Coronary artery (tissue), 2 donors: ENCODE measurements at regions not wholly inside any gene's neighbourhood (a gene's known extent, or its start where the extent isn't known, plus 50 kb on each side); places are given as distances from the start of the nearest gene placed in this dataset.

Experiments used
- DNase-seq: peaks from one replicate; pipeline ENCODE4 v3.0.0-alpha.2; 2017; ENCODE audit warnings: low spot score
- H3K27ac ChIP-seq, 2 donors: fragments of 200-600 bp; sonication (generic); one replicate each; pipeline ENCODE4 v1.5.1; 2016 to 2019
- H3K4me3 ChIP-seq: fragments of 200-600 bp; sonication (generic); 2 replicates; pipeline ENCODE4 v1.5.1; 2016; ENCODE audit warnings: mild to moderate bottlenecking, moderate library complexity
- TF ChIP-seq, protein P1 (sequence below): fragments of 200-600 bp; sonication (generic); IDR thresholded peaks from one replicate; pipeline ENCODE4 v1.5.1; 2019; ENCODE audit warnings: antibody characterized with exemption

DNA sequence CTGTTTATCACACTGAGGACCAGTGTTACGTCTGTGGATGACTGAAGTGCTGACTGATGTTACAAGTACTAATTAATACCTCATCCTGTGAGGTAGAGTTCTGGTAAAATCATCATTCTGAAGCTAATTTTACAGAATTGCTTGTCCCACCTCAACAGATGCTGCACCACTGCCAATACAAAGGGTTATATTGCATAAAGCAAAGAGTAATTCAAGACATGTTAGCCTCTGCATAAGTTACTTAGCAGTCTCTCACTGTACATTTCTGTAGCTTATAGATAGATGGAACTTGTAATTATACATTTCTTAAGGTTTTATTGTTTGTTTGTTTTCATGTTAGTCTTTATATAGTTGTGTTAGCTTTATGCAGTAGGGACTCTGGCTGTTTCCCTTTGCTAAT, 513.6 kb downstream of the ANXA1 start:
- H3K27ac ChIP-seq: no peak overlapping the region
- DNase-seq: no peak
- H3K4me3 ChIP-seq: no peak overlapping the region
- TF ChIP-seq, protein P1, sequence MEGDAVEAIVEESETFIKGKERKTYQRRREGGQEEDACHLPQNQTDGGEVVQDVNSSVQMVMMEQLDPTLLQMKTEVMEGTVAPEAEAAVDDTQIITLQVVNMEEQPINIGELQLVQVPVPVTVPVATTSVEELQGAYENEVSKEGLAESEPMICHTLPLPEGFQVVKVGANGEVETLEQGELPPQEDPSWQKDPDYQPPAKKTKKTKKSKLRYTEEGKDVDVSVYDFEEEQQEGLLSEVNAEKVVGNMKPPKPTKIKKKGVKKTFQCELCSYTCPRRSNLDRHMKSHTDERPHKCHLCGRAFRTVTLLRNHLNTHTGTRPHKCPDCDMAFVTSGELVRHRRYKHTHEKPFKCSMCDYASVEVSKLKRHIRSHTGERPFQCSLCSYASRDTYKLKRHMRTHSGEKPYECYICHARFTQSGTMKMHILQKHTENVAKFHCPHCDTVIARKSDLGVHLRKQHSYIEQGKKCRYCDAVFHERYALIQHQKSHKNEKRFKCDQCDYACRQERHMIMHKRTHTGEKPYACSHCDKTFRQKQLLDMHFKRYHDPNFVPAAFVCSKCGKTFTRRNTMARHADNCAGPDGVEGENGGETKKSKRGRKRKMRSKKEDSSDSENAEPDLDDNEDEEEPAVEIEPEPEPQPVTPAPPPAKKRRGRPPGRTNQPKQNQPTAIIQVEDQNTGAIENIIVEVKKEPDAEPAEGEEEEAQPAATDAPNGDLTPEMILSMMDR: no peak

DNA sequence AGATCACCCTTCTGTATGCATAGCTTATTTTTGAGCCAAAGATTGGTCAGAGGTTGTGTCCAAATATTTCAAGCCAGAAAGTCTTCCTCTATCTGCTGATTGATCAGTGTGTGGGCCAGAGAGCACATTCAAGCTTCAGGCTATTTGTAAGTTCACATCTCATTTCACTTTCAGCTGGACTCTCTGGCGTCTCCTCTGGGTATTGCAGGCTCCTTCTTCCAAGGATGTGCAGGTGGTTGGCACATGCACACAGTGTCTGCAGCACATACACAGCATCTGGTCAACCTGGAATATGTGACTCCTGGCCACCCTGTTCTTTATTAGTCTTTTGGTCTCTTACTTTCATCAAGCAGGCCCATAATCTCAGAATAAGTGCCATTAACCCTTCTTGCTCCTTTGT, 516.1 kb downstream of the ANXA1 start:
- Histone ChIP-seq H3K27ac (no peak overlapping the region), H3K4me3 (no peak overlapping the region)
- TF ChIP-seq, protein P1: no peak
- DNase-seq: no peak

DNA sequence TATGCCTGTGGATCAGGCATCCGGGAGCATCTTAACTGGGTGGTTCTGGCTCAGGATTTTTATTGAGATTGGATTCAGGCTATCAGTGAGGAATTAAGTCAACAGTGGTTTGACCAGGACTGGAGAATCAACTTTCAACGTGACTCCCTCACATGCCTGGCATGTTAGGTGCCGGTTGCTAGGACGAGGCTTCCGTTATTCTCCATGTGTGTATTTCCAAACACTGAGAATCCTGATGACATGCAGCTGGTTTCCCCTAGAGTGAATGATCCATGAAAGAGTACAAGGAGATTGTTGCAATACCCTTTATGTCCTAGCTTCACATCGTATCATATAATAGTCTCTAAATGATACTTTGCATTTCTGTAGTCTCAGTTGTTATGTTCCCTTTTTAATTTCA, 529.2 kb downstream of the ANXA1 start:
- DNase-seq: no peak
- Histone ChIP-seq H3K27ac (no peak overlapping the region), H3K4me3 (no peak overlapping the region)
- TF ChIP-seq, protein P1: no peak

DNA sequence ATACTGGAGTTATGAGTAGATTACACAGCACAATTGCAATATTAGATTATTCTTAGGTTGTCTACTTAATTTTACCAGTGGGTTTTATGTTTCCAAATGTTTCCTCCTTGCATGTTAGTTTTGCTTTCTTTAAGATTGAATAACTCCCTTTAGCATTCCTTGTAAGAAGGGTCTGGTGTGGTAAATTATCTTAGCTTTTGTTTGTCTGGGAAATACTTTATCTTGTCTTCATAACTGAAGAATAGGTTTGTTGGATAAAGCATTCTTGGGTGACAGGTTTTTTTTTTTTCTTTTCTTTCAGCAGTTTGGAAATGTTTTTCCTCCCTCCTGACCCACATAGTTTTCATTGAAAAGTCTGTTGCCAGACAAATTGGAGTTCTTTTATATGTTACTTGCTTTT, 531.1 kb downstream of the ANXA1 start:
- TF ChIP-seq, protein P1: no peak
- no peak for DNase-seq
- Histone ChIP-seq H3K4me3 (no peak overlapping the region), H3K27ac (no peak overlapping the region)

DNA sequence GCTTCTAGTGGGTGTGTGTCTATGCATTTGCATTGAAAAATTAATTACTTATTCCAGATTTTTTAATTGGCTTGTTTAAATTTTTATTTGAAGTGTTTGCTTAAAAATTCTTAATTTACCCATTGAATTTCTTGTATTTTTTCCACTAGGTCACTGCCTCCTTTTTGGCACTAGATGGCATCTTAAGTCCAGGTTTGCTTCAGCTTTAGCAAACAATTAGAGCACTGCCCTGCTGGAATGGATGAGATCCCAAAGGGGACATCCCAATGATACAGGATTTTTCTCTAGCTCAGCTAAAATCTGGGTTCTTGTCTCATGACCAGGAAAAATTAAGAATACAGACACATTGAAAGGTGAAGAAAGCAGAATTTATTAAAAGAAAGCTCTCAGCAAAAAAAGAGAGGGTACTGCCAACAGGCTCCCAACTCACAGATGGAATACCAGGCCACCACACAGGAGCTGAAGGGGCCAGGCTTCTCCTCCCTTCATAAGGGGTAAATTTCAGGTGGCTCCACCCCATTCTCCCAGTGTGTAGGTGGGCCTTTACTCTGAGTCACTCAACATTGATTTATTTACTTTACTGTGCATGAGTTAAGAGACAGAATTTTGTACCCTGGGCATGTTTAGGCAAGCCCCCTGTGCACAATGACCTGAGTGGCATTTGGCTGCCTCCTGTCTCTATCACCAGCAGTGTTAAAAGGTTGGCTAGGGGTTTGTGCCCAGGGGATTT, 532.4 kb downstream of the ANXA1 start:
- no peak overlapping the region for H3K4me3 ChIP-seq
- TF ChIP-seq, protein P1: no peak
- H3K27ac ChIP-seq: no peak overlapping the region
- no peak for DNase-seq

DNA sequence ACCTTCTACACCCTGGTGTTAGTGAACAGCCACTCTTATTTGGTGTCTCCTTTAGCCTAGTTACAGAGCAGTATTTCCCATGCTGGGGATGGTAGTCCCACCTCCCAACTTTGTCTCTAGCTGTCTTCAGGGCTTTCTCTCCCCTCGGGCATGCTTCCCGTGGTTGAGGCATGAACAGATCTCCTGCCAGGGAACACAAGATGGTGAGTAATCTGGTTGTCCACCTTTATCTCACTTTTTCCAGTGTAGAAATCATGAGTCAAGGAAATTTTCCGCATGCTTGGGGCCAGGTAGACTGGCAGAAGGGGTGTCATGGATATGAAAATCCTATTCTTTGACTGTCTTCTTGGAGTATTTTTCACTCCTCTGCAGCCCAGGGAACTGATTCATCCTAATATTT, 532.9 kb downstream of the ANXA1 start:
- Histone ChIP-seq H3K27ac (no peak overlapping the region), H3K4me3 (no peak overlapping the region)
- TF ChIP-seq, protein P1: no peak
- DNase-seq: no peak

DNA sequence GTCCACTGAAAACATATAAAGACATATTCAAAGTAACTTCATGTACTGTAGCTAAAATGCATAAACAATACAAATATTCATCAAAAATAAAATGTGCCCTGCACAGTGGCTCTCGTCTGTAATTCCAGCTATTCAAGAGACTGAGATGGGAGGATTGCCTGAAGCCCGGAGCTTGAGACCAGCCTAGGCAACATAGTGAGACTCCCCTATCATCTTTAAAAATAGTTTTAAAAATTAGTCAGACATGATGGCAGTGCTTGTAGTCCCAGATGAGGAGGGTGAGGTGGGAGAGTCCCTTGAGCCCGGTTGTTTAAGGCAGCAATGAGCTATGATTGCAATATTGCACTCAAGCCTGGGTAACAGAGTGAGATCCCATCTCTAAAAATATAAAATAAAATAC, 534.1 kb downstream of the ANXA1 start:
- Histone ChIP-seq H3K27ac (no peak overlapping the region), H3K4me3 (no peak overlapping the region)
- DNase-seq: no peak
- TF ChIP-seq, protein P1: no peak
